Endothelial cell of umbilical vein (primary cell): ENCODE measurements at regions not wholly inside any gene's neighbourhood (a gene's known extent, or its start where the extent isn't known, plus 50 kb on each side); places are given as distances from the start of the nearest gene placed in this dataset.

Source experiments
- BruUV-seq: library from RNA; stranded (reverse); fragments of 400-500 nt; replicated peaks from 2 replicates; lab custom pipeline; 2021; lab: Mats Ljungman, UMichigan
- CTCF ChIA-PET: fragments of 300-600, 350-600 bp; sonication (Branson Sonifier 250); formaldehyde crosslinking; loops from one replicate; lab custom pipeline; 2021; ENCODE audit warnings: antibody characterized with exemption, inconsistent platforms; lab: Charles Lee
- POLR2A ChIA-PET: fragments of 300-600, 350-600 bp; sonication (Branson Sonifier 250); formaldehyde crosslinking; loops from one replicate; lab custom pipeline; 2021; ENCODE audit warnings: antibody characterized with exemption, inconsistent platforms; lab: Charles Lee
- DNase-seq: peaks from one replicate; pipeline ENCODE4 v3.0.0-alpha.2; 2011; ENCODE audit warnings: low read depth, low spot score
- FAIRE-seq: peaks from 2 replicates; lab custom pipeline; 2011; peaks lifted over from hg19 to GRCh38; lab: Jason Lieb, UNC
- H2AFZ ChIP-seq: 2 replicates; pipeline ENCODE4 v1.6.0; 2012; ENCODE audit warnings: low read depth, low read length, control low read depth, inconsistent platforms
- H3K27ac ChIP-seq: 2 replicates; pipeline ENCODE4 v1.5.1; 2011; ENCODE audit warnings: low read depth, mild to moderate bottlenecking, control low read depth, low read length, moderate library complexity; ENCODE audit not compliant: insufficient read depth
- H3K27me3 ChIP-seq, 2 experiments: 2 replicates each; pipeline versions ENCODE4 v1.6.0 to v1.6.1; 2011; ENCODE audit warnings: low read length in 2 of 2, mixed read lengths in 1 of 2; ENCODE audit not compliant: control insufficient read depth in 2 of 2, insufficient read depth in 2 of 2
- H3K36me3 ChIP-seq, 2 experiments: 2 replicates in 1 of 2; 3 replicates in 1 of 2; pipeline ENCODE4 v1.5.1; 2011; ENCODE audit warnings: low read length in 2 of 2, mild to moderate bottlenecking in 1 of 2, moderate library complexity in 1 of 2; ENCODE audit not compliant: control insufficient read depth in 2 of 2, insufficient read depth in 2 of 2; ENCODE audit errors: extremely low read depth in 1 of 2
- H3K4me1 ChIP-seq: 3 replicates; pipeline ENCODE4 v1.5.1; 2011; ENCODE audit warnings: mild to moderate bottlenecking, low read length; ENCODE audit not compliant: control insufficient read depth, insufficient read depth; ENCODE audit errors: extremely low read depth
- H3K4me2 ChIP-seq: 2 replicates; pipeline ENCODE4 v1.6.1; 2011; ENCODE audit warnings: low read length, control low read depth, mixed read lengths; ENCODE audit not compliant: insufficient read depth
- H3K4me3 ChIP-seq, 3 experiments: fragments of 200-600 bp in 1 of 3; sonication (generic), shearing (Covaris generic) in 1 of 3; replicated peaks in 1 of 3; 2 replicates each; pipeline ENCODE4 v1.5.1; 2011 to 2016; ENCODE audit warnings: control low read depth in 3 of 3, low read length in 3 of 3, mild to moderate bottlenecking in 2 of 3, inconsistent platforms in 1 of 3, low read depth in 1 of 3, moderate library complexity in 1 of 3; ENCODE audit not compliant: insufficient read depth in 1 of 3
- H3K79me2 ChIP-seq: 2 replicates; pipeline ENCODE4 v1.6.0; 2012; ENCODE audit warnings: low read length, inconsistent platforms; ENCODE audit not compliant: control insufficient read depth, insufficient read depth
- H3K9ac ChIP-seq: replicated peaks from 2 replicates; pipeline ENCODE3; 2011; ENCODE audit warnings: low read length, control low read depth; ENCODE audit not compliant: insufficient read depth; ENCODE audit errors: extremely low read depth
- H3K9me1 ChIP-seq: replicated peaks from 3 replicates; pipeline ENCODE4 v1.6.0; 2011; ENCODE audit warnings: mild to moderate bottlenecking, low read length; ENCODE audit not compliant: control insufficient read depth, insufficient read depth; ENCODE audit errors: extremely low read depth
- H3K9me3 ChIP-seq: replicated peaks from 2 replicates; pipeline ENCODE4 v1.5.1; 2012; ENCODE audit warnings: low read length, inconsistent platforms; ENCODE audit not compliant: control insufficient read depth, insufficient read depth
- H4K20me1 ChIP-seq: replicated peaks from 2 replicates; pipeline ENCODE3; 2011; ENCODE audit warnings: mild to moderate bottlenecking, low read length; ENCODE audit not compliant: control insufficient read depth, insufficient read depth; ENCODE audit errors: extremely low read depth
- EZH2 ChIP-seq: IDR thresholded peaks from 2 replicates; pipeline ENCODE4 v1.6.1; 2012; ENCODE audit warnings: borderline replicate concordance, low read depth, mild to moderate bottlenecking, moderate library complexity, low read length, inconsistent platforms; ENCODE audit not compliant: severe bottlenecking
- FOS ChIP-seq: IDR thresholded peaks from 2 replicates; pipeline ENCODE4 v1.6.1; 2011; ENCODE audit warnings: mild to moderate bottlenecking, low read length, moderate library complexity, borderline replicate concordance; ENCODE audit not compliant: insufficient read depth
- GATA2 ChIP-seq: IDR thresholded peaks from 2 replicates; pipeline ENCODE4 v1.7.0; 2011; ENCODE audit warnings: low read depth, mild to moderate bottlenecking, moderate library complexity, mixed read lengths, low read length; ENCODE audit not compliant: insufficient read length, insufficient read depth
- JUN ChIP-seq: IDR thresholded peaks from 2 replicates; pipeline ENCODE4 v1.6.1; 2011; ENCODE audit warnings: borderline replicate concordance, low read depth; ENCODE audit not compliant: insufficient read length, insufficient read depth
- MAX ChIP-seq: IDR thresholded peaks from 2 replicates; pipeline ENCODE4 v1.6.1; 2011; ENCODE audit not compliant: insufficient read depth, insufficient read length
- MYC ChIP-seq: IDR thresholded peaks from one replicate; pipeline ENCODE4 v1.6.1; 2011; ENCODE audit warnings: mild to moderate bottlenecking, low read depth, low read length
- POLR2A ChIP-seq: IDR thresholded peaks from 2 replicates; pipeline ENCODE4 v1.6.1; 2012; ENCODE audit warnings: low read depth, mild to moderate bottlenecking, control low read depth, low read length
- POLR2AphosphoS5 ChIP-seq: IDR thresholded peaks from 2 replicates; pipeline ENCODE4 v1.6.1; 2012; ENCODE audit warnings: low read depth, mild to moderate bottlenecking, control low read depth, low read length, moderate library complexity; ENCODE audit not compliant: insufficient read depth
- dilution Hi-C: fragments of 300-500 bp; cut with MboI; formaldehyde crosslinking; loops from one replicate; pipeline ENCODE4 v1.15.0; 2019; ENCODE audit warnings: low sequenced_read_pairs; ENCODE audit not compliant: extremely low pct_ligation_motif_present
- intact Hi-C: fragments of 100-400 bp; cut with micrococcal nuclease; formaldehyde crosslinking; loops from one replicate; pipeline ENCODE4 v1.10.0; 2022
- TF ChIP-seq, protein P1 (sequence below), 2 donors: IDR thresholded peaks; 1 replicate in 1 of 2; 2 replicates in 1 of 2; pipeline ENCODE4 v1.5.1; 2011; ENCODE audit warnings: low read length in 2 of 2, mild to moderate bottlenecking in 2 of 2, moderate library complexity in 2 of 2, control low read depth in 1 of 2, inconsistent platforms in 1 of 2, low read depth in 1 of 2; ENCODE audit not compliant: insufficient read depth in 1 of 2; ENCODE audit errors: extremely low read depth in 1 of 2

- ChIA-PET POLR2A (no interaction called here), CTCF (no interaction called here)
- Histone ChIP-seq H3K9me1 (no peaks in the 10 kb centered on the region), H4K20me1 (no peaks in the 10 kb centered on the region), H3K27ac (no peak overlapping the region), H3K9me3 (no peaks in the 10 kb centered on the region), H3K9ac (no peak overlapping the region), H2AFZ (no peak overlapping the region), H3K4me1 (no peaks in the 10 kb centered on the region), H3K79me2 (no peaks in the 10 kb centered on the region), H3K4me2 (no peak overlapping the region), H3K27me3 (peaks cover 0 to 5% of the 10 kb centered on the region in 2 experiments), H3K36me3 (no peaks in the 10 kb centered on the region), H3K4me3 (no peak overlapping the region)
- no peak for DNase-seq
- intact Hi-C loops, result no loop called here
- TF ChIP-seq GATA2 (no peak), MAX (no peak), FOS (no peak), POLR2AphosphoS5 (no peak), JUN (no peak), EZH2 (no peak), MYC (no peak), POLR2A (no peak)
- TF ChIP-seq, protein P1, sequence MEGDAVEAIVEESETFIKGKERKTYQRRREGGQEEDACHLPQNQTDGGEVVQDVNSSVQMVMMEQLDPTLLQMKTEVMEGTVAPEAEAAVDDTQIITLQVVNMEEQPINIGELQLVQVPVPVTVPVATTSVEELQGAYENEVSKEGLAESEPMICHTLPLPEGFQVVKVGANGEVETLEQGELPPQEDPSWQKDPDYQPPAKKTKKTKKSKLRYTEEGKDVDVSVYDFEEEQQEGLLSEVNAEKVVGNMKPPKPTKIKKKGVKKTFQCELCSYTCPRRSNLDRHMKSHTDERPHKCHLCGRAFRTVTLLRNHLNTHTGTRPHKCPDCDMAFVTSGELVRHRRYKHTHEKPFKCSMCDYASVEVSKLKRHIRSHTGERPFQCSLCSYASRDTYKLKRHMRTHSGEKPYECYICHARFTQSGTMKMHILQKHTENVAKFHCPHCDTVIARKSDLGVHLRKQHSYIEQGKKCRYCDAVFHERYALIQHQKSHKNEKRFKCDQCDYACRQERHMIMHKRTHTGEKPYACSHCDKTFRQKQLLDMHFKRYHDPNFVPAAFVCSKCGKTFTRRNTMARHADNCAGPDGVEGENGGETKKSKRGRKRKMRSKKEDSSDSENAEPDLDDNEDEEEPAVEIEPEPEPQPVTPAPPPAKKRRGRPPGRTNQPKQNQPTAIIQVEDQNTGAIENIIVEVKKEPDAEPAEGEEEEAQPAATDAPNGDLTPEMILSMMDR (IDR thresholded peaks at IDR 0.05; ENCODE audit: extremely low read depth in 1 of 2, insufficient read depth in 1 of 2, low read depth in 1 of 2, low read length in 2 of 2), result no peak
- BruUV-seq, result no TSS peak
- dilution Hi-C loops, result no loop called here
- FAIRE-seq, result no peak
Measured at GRCh38 chr10:2878818-2879217, 188.5 kb upstream of the PFKP start.
